ENCODE measurements at regions not wholly inside any gene's neighbourhood (a gene's known extent, or its start where the extent isn't known, plus 50 kb on each side); places are given as distances from the start of the nearest gene placed in this dataset.

- TF ChIP-seq, protein P1, sequence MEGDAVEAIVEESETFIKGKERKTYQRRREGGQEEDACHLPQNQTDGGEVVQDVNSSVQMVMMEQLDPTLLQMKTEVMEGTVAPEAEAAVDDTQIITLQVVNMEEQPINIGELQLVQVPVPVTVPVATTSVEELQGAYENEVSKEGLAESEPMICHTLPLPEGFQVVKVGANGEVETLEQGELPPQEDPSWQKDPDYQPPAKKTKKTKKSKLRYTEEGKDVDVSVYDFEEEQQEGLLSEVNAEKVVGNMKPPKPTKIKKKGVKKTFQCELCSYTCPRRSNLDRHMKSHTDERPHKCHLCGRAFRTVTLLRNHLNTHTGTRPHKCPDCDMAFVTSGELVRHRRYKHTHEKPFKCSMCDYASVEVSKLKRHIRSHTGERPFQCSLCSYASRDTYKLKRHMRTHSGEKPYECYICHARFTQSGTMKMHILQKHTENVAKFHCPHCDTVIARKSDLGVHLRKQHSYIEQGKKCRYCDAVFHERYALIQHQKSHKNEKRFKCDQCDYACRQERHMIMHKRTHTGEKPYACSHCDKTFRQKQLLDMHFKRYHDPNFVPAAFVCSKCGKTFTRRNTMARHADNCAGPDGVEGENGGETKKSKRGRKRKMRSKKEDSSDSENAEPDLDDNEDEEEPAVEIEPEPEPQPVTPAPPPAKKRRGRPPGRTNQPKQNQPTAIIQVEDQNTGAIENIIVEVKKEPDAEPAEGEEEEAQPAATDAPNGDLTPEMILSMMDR (IDR thresholded peaks at IDR 0.05) = no peak
- no peak for TF ChIP-seq EP300 (IDR thresholded peaks at IDR 0.05)
These were observed 2172.0 kb downstream of the TP53TG3F start for GRCh38 chr16:35631261-35631945.
